Activated CD8-positive, alpha-beta memory T cell treated with anti-CD3 and anti-CD28 coated beads for 1 hour (primary cell): ENCODE measurements at regions not wholly inside any gene's neighbourhood (a gene's known extent, or its start where the extent isn't known, plus 50 kb on each side); places are given as distances from the start of the nearest gene placed in this dataset.

Experiments
- DNase-seq, 2 donors: peaks; one replicate each; pipeline ENCODE4 v3.0.0-alpha.2; 2020; ENCODE audit warnings: low read depth in 1 of 2; ENCODE audit errors: extremely low read depth in 1 of 2

DNA sequence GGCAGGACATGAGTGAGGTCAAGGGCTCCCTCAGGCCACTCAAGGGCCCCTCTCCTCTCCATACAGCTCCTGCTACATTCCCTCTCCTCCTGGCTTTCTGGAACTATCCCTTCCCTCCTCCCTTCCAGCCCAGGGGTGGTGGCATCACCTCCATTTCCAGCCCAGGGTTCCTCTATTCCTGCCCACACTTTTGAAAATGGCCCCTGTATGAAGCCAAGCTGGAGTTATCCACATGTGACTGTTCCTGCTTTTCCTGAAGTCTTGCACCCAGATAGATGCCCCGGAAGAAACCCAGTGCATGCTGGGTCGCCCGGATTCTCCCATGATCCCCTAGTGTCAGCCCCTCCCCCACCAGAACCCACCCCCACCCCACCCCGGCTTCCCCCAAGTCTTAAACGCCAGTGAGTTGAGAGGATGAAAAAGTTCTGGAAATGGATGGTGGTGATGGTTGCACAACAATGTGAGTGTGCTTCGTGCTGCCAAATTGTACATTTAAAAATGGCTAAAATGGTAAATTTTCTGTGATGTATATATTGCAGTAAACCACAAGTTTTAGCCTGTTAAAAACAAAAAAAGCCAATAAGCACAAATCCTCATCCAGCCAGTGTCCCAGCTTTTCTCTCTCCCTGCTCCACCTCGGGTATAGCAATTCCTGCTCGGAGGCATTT is 136.9 kb downstream of the SCARB1 start:
- DNase-seq: no peak

DNA sequence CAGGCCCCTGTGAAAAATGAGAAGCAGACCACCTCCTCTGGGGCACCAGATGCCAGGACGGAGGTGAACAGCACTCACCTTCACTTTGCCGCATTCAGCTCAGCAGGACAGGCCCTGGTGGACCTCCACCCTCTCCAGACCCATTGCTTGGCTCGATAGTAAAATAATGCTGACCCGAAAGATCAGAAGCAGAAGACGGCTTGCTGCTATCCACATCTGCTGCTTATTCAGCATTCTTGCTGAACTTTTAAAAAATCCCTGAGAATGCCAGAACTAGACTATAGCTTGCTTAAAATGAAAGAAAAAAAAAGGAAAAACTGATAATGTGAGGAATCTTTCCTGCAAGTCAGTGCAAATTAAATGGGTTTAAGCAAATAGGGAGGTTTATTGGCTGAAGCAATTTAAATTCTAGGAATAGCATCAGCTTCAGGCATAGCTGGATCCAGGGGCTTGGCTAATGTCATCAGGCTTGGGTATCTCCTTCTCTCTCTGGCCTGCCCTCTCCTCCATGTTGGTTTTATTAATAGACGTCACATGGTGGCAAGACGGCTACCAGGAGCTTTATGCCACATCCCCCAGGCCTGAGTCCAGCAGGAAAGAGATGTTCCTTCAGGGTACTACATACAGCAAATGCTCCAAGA is 137.9 kb downstream of the SCARB1 start:
- DNase-seq: no peak

DNA sequence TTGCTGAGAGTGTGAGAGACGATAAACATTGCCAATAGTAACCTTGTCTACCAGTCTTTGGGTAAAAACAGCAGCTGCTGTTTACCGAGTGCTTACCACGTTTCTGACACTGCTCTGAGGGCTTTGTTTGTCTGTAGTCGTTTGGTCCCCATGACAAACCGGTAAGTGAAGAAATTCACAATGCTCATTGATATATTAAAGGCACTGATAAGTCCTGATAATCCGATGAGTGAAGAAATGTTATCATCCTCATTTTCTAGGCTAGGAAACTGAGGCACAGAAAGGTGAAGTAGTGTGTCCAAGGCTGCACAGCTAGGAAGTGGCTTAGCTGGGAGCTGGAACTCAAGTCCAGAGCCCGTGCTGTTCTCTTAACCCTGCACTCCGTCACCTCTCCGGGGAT is 138.6 kb downstream of the SCARB1 start:
- no peak for DNase-seq

DNA sequence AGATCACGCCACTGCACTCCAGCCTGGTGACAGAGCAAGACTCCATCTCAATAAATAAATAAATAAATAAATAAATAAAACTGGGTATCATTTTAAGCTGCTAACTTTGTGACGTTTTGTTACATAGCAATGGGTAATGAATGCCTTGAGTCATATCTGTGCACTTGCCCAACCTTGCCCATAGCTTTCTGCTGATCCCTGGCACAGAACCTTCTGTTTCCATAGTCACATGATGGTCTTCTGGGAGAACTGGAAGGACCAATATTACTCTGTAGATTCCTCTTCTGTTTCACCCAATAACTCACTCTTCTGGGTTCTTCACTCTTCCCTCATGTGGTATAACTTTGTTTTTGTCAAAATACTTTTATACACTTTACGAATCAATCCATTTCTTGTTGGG is 140.8 kb downstream of the SCARB1 start:
- no peak for DNase-seq

DNA sequence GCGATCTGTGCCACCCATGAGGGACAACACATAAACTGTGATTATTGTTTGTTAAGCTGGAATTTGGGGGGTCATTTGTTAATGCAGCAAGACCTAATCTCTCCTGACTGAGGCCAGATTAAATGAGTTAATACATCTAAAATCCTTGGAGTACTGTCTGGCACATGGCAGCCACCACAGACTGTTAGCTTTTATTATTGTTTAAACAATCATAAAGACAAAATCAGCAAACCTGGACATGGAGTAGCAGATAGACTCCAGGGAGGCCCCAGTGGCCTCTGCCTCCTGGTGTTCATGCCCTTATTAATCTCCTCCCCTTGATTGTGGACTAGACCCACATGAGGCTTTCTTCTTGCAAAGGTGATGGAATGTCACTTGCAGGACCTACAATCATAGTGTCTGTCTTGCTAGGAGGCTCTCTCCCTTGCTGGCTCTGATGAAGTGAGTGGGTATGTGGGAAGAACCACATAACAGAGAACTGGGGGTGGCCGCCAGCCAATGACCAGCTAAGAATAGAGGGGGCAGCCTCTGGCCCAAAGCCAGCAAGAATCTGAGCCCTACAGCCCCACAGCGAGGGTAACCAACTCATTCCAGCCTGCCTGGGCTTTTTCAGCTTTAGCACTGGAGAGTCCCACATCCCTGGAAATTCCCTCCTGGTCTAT is 142.0 kb downstream of the SCARB1 start:
- DNase-seq: no peak

DNA sequence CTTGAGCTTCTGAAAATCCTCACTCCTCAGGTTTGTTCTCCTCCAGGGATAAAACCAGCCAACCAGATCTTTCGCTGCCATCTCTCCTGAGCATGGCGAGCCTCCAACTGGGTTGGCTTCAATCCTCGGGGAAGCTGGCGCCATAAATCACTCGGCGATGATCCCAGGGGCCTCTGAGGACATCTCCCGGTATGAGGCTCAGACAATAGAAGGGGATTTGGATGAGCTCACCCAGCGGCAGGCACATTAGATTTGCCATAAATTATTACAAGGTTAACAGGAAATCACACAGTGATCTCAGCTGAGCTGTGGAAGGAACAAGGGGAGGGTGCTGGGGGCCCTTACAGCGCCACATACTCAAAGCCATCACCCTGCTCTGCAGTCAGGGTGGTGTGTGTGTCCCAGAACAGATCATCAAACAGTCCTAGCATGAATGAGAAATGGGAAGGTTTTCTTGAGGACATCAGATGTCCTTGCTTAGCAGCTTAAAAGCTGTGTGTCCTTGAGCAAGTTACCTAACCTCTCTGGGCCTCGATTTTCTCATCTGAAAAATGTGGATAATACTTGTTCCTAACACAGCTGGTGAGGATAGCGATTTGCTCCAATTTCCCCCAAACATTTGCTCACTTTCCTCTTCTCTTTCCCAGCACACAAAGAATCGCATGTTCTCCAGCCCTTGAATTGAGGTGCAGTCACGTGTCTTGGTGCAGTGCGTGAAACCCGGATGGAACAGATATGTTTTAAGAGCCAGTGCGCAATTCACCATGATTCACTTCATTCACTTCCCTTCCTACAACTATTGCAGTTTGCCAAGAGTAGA is 142.8 kb downstream of the SCARB1 start:
- DNase-seq: no peak

- no peak for DNase-seq
Observed at GRCh38 chr12:124720004-124720680, 143.5 kb downstream of the SCARB1 start.

GRCh38 chr12:124719231-124719630 is 144.4 kb downstream of the SCARB1 start:
- no peak for DNase-seq

DNA sequence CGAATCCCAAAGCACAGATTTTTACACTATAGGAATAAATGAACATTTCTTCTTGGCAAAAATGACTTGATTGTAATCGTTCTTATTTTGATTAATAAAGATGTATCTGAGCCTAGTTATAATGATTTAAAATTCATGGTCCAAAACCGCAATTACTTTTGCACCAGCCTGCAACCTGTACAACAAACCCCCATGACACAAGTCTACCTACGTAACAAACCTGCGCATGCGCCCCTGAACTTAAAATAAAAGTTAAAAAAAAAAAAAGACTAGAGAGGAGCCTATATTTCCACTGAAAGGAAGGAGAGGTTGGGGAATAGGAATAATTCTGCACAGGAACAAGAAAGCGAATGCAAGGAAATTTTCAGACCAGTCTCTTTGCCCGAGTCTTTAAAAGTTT is 145.2 kb downstream of the SCARB1 start:
- DNase-seq: no peak

DNA sequence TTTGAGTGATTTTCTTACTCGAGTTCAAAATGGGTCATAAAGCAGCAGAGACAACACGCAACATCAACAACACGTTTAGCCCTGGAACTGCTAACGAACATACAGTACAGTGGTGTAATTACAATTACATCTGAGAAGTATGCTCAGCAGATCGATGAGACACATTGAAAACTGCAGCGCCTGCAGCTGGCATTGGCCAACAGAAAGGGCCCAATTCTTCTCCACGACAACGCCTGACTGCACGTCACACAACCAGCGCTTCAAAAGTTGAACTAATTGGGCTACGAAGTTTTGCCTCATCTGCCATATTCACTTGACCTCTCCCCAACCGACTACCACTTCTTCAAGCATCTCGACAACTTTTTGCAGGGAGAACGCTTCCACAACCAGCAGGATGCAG is 145.6 kb downstream of the SCARB1 start:
- no peak for DNase-seq

DNA sequence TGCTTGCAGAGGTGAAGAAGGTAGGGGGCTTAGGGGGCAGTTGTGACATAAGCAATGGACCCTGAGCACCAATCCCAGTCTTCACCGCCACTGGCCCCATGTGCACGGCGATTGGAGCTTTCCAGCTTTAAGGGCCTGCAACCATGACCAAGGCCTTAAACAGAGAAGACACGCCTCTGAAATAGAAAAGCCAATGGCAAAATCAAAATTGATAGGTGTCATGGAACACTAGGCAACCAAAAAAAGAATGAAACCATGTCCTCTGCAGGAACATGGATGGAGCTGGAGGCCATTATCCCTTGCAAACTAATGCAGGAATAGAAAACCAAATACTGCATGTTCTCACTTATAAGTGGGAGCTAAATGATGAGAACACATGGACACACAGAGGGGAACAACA is 146.3 kb downstream of the SCARB1 start:
- no peak for DNase-seq

DNA sequence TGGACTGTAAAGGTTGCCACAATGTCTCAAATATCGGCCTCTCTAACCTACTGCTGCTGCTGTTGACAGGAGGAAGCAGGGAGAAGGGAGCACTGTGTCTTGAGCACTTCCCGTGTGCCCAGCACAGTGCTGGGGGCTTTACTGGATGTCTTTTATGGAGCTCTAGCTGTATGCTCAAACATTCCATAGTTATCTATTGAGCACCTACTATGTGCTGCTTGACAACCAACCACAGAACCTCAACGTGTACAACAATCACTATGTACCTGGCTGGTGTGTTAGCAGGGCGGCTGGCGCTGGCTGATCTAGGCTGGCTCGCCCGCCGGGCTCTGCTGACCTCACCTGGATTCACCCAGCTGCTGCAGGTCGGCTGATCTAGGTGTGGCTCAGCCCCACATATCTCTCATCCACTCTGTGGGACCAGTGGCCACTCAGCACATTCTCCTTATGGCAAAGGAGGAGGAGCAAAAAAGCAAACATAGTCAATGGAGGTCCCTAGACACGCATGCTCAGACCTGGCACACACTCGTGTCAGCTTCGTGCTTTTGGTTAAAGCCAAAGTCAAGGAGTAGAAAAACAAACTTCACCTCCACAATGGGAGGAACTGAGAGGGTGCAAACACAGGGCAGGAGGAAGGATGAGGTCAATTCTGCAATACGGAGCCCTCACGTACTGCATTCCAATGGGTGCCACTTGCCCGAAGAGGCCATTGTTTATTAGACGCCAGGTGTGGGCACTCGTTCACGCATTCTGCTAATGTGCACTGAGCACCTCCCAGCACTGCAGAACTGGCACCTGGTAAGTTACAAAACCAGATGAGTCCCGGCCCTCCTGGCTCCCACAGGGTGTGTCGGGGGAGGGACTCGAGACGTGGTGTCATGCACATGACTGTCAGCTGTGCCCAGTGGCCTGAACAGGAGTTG is 147.2 kb downstream of the SCARB1 start:
- no peak for DNase-seq

- no peak for DNase-seq
Observed at GRCh38 chr12:124715121-124715990, 147.9 kb upstream of the NCOR2 start.

DNA sequence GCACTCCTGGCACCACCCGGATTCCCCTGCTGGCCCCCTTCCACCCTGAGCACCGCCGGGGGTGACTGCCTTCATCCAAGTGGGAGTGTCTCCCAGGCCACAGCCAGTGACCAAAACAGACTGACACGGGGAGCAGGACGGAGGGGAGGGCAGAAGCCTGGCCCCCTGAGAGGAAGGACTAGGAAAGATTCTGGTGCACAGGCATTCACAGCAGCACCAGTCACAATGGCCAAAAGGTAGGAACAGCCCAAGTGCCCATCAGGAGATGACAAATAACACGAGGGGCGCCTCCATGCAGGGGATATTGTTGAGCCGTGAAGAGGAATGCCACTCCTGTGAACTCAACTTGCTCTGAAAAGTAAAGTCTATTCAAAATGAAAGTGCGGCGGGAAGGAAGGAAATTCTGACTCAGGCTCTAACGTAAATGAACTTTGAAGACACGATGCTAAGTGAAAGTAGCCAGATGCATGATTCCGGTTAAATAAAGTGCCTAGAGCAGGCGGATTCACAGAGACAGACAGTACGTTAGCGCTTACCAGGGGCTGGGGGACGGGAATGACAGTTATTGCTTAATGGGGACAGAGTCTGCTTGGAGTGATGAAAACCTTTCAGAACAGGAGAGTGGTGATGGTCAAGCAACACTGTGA is 146.1 kb upstream of the NCOR2 start:
- DNase-seq: peak in 1 of 2 donors; percentile 24

DNA sequence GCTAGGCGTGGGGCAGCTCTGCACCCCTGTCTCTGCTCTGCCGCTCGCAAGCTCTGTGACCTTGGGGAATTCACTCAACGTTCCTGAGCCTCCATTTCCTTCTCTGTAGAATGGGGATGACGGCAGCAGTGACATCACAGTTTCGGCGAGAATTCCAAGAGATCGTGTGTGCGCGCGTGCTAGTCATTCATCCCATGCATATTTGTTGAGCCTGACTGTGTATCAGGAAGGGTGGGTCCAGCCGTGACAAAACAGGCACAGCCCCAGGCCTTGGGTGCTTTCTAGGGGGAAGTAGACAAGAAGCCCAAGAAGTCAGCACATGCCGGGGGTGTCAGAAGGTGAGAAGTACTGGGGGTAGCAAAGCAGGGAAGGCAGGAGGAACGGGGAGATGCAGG is 145.6 kb upstream of the NCOR2 start:
- DNase-seq: no peak

DNA sequence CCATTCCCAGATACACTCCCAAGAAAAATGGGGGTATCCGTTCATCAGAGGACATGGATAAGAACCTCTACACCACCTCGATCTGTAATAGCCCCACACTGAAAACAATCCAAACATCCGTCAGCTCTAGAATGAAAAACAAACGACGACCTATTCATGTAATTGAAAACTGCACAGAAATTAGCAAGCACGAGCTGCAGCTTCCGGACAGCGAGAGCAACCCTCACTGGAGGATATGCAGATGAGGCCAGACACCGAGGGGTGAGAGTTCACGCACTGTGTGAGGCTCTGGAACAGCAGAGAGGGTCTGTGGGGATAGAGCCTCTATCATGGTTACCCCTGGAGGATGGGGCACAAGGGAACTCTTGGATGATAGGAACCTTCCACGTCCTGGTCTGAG is 143.9 kb upstream of the NCOR2 start:
- no peak for DNase-seq

- DNase-seq: no peak
Observed at GRCh38 chr12:124709722-124710687, 142.6 kb upstream of the NCOR2 start.
